Mucosa of gallbladder (tissue), 1 donor: ENCODE measurements at regions not wholly inside any gene's neighbourhood (a gene's known extent, or its start where the extent isn't known, plus 50 kb on each side); places are given as distances from the start of the nearest gene placed in this dataset.
"Not testable (repeated sequence)": the region's sequence is repeated elsewhere in the genome, so short reads cannot be mapped to it uniquely, and the experiment has no call there.

Source experiments
- DNase-seq: peaks from one replicate; pipeline ENCODE4 v3.0.0-alpha.2; 2020; ENCODE audit warnings: low spot score
- donor health status: DM: no; HTN: no; CAD: no.

- DNase-seq, result no peak
These were observed 59.6 kb upstream of the MAN2A1 start for GRCh38 chr5:109630093-109630492.

GRCh38 chr5:109628591-109628990 lies 61.1 kb upstream of the MAN2A1 start:
- no peak for DNase-seq

- DNase-seq, result not testable (repeated sequence)
These were observed 68.5 kb upstream of the MAN2A1 start for GRCh38 chr5:109621266-109621665.

GRCh38 chr5:109620651-109621050 lies 69.1 kb upstream of the MAN2A1 start:
- DNase-seq, result no peak

DNA sequence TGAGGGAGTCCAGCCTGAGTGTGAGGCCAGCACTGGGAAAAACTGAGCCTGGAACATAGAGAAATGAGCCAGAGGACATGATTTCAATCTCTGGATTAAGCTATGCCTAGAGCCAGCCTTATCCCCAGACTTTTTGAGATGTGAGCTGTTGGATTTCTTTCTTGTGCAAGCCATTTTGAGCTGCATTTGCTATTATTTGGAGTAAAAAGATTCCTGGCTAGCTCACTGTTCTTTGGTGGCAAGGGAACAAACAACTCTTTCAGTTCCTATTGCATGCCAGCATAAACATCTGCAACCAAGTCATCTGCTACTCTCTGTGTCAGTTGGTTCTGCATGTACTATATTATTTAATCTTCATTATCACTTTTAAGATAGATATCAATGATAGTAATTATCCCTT lies 70.1 kb upstream of the MAN2A1 start:
- no peak for DNase-seq

DNA sequence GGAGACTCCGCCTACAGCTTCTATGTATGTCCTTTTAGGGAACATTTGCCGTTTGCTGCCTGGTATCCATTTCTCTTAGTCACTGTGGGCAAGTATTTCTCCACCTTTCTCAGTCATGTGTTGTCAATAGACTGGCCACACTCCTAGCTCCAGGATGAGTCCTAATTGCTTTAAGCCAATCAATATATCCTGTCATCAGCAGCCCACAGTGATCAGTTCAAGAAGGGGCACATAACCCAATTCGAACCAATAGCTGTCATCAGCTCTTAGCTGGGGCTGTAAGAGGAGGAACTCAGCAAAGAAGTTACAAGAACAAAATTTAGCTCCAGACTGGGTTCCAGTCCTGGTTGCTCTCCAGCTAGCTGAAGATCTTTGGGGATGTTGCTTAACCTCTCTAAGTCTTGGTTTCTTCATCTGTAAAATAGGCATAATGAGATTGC lies 70.7 kb upstream of the MAN2A1 start:
- DNase-seq, result no peak

DNA sequence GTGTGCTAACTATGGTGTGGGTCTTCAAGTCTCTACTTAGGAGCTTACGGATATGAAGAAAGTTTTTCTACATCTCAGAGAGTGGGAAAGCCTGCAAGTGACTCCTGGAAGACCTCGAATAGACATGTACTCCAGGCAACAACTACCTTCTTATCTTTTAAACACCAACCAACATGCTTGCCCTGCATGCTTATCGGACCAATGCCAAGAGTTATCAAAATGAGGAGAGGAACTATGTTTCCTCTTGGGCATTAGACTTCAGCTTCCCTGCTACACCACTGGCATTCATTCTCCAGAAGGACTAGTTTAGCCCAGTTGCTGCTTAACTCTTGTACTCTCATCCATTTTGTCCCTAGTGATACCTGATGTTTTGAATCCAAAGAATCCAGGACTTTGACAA lies 74.7 kb upstream of the MAN2A1 start:
- DNase-seq, result no peak

GRCh38 chr5:109614301-109614700 lies 75.4 kb upstream of the MAN2A1 start:
- no peak for DNase-seq

DNA sequence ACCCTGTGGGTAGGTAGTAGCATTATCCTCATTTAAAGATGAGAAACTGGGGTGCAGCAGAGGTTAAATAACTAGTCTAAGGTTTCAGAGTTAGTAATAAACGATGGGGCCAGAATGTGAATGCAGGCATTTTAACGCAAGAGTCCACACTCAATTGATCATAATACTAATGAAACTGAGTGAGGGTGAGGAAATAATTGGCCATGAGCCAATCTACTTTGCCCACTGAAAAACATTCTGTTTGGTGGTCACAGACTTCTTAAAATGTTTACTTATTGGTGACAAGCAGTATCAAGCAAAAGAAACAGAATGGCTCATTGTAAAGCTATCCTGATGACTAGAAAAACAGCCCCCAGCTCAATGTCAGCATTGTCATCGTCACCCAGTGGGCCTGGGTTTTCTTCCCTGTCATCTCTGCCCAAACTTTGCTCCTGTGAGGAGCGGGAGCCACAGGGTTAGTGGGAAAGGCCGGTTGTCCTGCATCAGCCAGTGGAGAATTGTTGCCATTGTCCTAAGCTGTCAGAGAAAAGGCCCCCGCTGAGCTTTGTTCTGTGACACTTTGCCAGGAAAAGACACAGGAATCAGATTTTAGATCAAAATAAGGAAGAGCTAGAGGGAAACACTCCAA lies 77.3 kb upstream of the MAN2A1 start:
- no peak for DNase-seq

DNA sequence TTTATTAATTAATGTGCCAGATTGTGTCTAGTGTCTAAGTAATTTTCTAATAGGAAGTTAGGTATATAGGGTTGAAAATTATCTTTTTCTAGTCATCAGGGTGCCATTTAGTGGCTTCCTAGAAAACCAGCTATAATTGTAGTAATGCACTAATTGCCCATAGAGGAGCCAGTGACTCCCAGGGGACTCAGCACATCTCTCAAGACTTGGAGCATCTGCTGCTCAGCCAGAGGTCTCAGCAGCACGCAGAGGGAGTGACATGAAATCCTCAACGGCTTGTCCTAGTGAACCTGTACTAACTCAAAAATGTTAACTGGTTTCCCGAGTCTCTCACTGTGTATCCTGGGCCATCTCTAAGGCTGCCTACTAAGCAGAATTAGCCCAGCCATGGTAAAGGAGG lies 78.2 kb upstream of the MAN2A1 start:
- DNase-seq, result no peak

DNA sequence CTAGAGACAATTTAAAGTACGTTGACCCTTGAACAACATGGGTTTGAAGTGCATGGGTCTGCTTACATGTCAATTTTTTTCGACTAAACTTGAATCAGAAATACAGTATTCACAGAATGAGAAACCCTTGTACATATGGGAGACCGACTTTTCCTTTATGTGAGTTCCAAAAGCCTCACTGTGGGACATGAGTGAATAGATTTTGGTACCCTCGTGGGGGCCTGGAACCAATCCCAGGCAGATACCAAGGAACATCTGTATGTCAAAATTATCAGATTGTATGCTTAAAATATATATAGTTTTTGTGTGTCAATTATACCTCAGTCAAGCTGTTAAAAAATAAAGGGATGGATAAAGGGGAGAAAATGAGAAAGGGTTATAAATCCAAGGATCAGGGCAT lies 78.7 kb upstream of the MAN2A1 start:
- DNase-seq, result no peak

DNA sequence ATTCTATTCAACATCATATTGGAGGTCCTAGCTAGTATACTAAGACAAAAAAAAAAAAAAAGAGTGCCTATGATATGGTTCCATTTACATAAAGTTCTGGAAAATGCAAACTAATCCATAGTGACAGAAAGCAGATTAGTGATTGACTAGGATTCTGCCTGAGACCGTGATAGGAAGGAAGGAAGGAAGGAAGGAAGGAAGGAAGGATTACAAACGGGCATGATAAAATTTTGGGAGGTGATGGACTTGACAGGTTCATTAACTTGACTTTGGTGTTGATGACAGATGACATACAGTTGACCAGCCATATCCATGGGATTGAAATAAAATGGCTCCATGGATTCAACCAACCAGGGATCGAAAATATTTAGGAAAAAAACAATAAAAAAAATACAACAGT lies 79.1 kb upstream of the MAN2A1 start:
- DNase-seq, result no peak

GRCh38 chr5:109605207-109605730 lies 84.5 kb upstream of the MAN2A1 start:
- no peak for DNase-seq

DNA sequence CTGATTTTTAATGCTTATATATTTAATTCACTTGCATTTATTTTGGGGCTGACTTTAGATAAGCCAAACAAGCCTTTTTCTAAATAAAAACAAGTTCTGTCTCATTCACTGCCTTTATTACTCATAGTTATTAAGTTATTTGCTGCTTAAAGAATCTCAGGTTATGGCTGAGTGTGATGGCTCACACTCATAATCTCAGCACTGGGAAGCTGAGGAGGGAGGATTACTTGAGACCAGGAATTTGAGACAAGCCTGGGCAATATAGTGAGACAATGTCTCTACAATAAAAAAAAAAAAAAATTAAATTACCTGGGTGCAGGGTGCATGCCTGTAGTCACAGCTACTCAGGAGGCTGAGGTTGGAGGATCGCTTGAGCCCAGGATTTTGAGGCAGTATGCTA lies 85.0 kb upstream of the MAN2A1 start:
- DNase-seq, result no peak

DNA sequence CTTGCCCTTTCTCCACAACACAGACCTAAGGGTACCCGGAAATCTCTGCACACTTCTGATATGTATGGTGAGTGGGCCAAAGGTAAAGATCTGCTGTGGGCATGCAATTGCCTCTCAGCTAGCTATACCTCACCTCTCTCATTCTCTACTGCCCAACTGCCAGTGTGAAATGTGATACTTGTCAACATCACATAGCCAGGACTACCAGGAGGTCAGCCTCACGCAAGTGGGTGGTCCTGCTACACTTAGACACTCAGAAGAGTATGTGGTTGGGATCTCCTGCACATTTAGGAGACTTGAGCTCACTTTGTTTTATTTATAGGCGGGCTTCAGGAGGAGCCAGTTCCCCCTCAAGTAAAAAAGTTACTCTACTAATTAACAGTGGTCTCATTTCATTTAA lies 88.0 kb upstream of the MAN2A1 start:
- DNase-seq, result no peak

GRCh38 chr5:109597893-109598292 lies 91.8 kb upstream of the MAN2A1 start:
- no peak for DNase-seq

GRCh38 chr5:109594217-109594616 lies 95.5 kb upstream of the MAN2A1 start:
- no peak for DNase-seq

GRCh38 chr5:109590799-109591198 lies 98.9 kb upstream of the MAN2A1 start:
- no peak for DNase-seq

GRCh38 chr5:109589986-109590385 lies 99.7 kb upstream of the MAN2A1 start:
- DNase-seq, result no peak

GRCh38 chr5:109589239-109589638 lies 100.5 kb upstream of the MAN2A1 start:
- DNase-seq, result no peak

GRCh38 chr5:109588281-109589035 lies 101.3 kb upstream of the MAN2A1 start:
- DNase-seq, result no peak

DNA sequence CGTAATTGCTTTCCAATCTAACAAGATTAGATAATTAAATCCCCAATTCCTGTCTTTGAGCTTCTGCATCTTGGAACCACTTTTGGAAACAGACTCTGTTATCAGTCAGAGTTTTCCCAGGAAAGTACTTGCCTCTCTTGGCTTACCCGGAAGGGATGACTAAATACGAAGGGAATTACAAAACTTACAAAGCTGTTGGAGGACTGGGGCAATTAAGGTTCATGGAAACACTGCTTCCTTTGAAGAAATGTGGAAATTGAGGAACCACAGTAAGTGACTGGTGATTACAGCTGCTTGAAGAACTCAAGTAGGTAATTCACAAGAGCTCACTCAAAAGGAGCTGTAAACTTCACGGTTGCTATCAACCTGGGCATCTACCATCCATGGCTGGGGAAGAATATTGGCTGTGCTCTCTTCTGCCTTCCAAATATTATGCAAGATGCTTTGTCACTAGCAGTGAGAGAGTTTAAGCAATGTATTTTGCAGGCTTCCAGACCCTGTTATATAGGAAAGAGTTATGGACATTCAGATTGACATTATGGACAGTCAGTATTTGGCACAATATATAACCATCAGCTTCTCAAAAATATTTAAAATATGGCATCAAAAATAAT lies 104.6 kb upstream of the MAN2A1 start:
- no peak for DNase-seq

DNA sequence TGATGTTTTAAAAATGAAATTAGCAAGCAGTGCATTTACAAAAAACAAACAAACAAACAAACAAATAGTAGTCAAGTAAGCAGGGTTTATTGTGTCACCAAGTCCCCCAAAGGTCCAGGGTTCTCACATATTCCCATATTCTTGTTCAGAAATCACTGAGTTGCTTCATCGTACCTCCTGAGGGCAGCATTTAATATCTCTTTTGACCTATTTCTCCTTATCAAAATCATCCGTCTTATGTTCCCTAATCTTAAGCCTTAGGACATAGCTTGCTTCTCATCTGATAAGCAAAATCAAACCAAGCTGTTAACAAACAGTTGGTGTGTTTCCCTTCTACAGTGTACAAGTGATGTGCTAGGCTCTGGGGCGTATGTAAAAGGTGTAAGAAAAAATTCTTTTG lies 109.5 kb upstream of the MAN2A1 start:
- DNase-seq, result no peak
